Activated CD4-positive, alpha-beta T cell treated with anti-CD3 and anti-CD28 coated beads, Interleukin-10, Interleukin-2, amounts not matched to agents 100 ng/mL and 50 ng/mL, durations not matched to agents 16 hours and 8 hours (primary cell): ENCODE measurements at regions not wholly inside any gene's neighbourhood (a gene's known extent, or its start where the extent isn't known, plus 50 kb on each side); places are given as distances from the start of the nearest gene placed in this dataset.

ENCODE experiments used
- DNase-seq: peaks from one replicate; pipeline ENCODE4 v3.0.0-alpha.2; 2020

- DNase-seq, result no peak
Observed at GRCh38 chr4:24668956-24669355, 84.6 kb upstream of the DHX15 start.

GRCh38 chr4:24669751-24670150, 85.4 kb upstream of the DHX15 start:
- no peak for DNase-seq

- DNase-seq, result no peak
Observed at GRCh38 chr4:24671849-24672248, 87.5 kb upstream of the DHX15 start.

- no peak for DNase-seq
Observed at GRCh38 chr4:24672880-24673279, 88.5 kb upstream of the DHX15 start.

- no peak for DNase-seq
Observed at GRCh38 chr4:24674279-24674678, 89.9 kb upstream of the DHX15 start.

GRCh38 chr4:24675721-24676389, 91.5 kb upstream of the DHX15 start:
- DNase-seq, result no peak

GRCh38 chr4:24677909-24678308, 93.6 kb upstream of the DHX15 start:
- no peak for DNase-seq

- DNase-seq, result no peak
Observed at GRCh38 chr4:24680746-24681448, 96.5 kb upstream of the DHX15 start.

- DNase-seq, result no peak
Observed at GRCh38 chr4:24683116-24683515, 98.8 kb upstream of the DHX15 start.

- peak; percentile 2 for DNase-seq
Observed at GRCh38 chr4:24686866-24687692, 102.7 kb upstream of the DHX15 start.

- no peak for DNase-seq
Observed at GRCh38 chr4:24688453-24688852, 104.1 kb upstream of the DHX15 start.

GRCh38 chr4:24689212-24689611, 104.9 kb upstream of the DHX15 start:
- DNase-seq, result no peak

- DNase-seq, result no peak
Observed at GRCh38 chr4:24690436-24690835, 104.9 kb upstream of the SOD3 start.

- DNase-seq, result no peak
Observed at GRCh38 chr4:24693636-24694035, 101.7 kb upstream of the SOD3 start.

- no peak for DNase-seq
Observed at GRCh38 chr4:24700118-24700517, 95.3 kb upstream of the SOD3 start.

GRCh38 chr4:24701683-24702082, 93.7 kb upstream of the SOD3 start:
- no peak for DNase-seq

- no peak for DNase-seq
Observed at GRCh38 chr4:24702281-24702680, 93.1 kb upstream of the SOD3 start.

GRCh38 chr4:24703298-24703697, 92.1 kb upstream of the SOD3 start:
- DNase-seq, result no peak

GRCh38 chr4:24704149-24704548, 91.2 kb upstream of the SOD3 start:
- no peak for DNase-seq

GRCh38 chr4:24705016-24705753, 90.2 kb upstream of the SOD3 start:
- DNase-seq, result no peak

- no peak for DNase-seq
Observed at GRCh38 chr4:24713604-24714003, 81.8 kb upstream of the SOD3 start.

- no peak for DNase-seq
Observed at GRCh38 chr4:24719615-24720014, 75.8 kb upstream of the SOD3 start.

GRCh38 chr4:24720436-24720835, 74.9 kb upstream of the SOD3 start:
- DNase-seq, result no peak
